NCI-H226 (cell line): ENCODE measurements at regions not wholly inside any gene's neighbourhood (a gene's known extent, or its start where the extent isn't known, plus 50 kb on each side); places are given as distances from the start of the nearest gene placed in this dataset.

Source experiments
- DNase-seq: peaks from one replicate; pipeline ENCODE4 v3.0.0-alpha.2; 2015

- DNase-seq = no peak
Observed at GRCh38 chr4:8754634-8755589, 116.7 kb downstream of the HMX1 start.

DNA sequence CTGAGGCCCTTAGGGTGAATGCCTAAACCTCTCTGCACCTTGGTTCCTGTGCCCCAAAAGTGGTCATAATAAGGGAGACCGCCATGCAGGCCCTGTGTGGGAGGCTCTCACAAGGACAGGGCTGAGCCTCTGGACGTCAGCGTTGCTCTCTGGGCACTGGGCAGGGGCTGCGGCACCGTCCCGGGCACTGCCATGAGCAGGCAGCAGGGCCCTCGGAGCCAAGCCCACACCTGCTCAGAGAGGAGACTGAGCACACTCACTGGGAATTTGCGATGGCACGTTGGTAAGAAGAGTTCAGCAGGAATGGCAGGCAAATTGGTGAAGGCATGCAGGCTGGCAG lies 123.4 kb downstream of the HMX1 start:
- no peak for DNase-seq

GRCh38 chr4:8747467-8748235 lies 124.0 kb downstream of the HMX1 start:
- no peak for DNase-seq

GRCh38 chr4:8746523-8747466 lies 124.8 kb downstream of the HMX1 start:
- DNase-seq = no peak

GRCh38 chr4:8745826-8746225 lies 125.8 kb downstream of the HMX1 start:
- no peak for DNase-seq

- DNase-seq = no peak
Observed at GRCh38 chr4:8745005-8745790, 126.4 kb downstream of the HMX1 start.

DNA sequence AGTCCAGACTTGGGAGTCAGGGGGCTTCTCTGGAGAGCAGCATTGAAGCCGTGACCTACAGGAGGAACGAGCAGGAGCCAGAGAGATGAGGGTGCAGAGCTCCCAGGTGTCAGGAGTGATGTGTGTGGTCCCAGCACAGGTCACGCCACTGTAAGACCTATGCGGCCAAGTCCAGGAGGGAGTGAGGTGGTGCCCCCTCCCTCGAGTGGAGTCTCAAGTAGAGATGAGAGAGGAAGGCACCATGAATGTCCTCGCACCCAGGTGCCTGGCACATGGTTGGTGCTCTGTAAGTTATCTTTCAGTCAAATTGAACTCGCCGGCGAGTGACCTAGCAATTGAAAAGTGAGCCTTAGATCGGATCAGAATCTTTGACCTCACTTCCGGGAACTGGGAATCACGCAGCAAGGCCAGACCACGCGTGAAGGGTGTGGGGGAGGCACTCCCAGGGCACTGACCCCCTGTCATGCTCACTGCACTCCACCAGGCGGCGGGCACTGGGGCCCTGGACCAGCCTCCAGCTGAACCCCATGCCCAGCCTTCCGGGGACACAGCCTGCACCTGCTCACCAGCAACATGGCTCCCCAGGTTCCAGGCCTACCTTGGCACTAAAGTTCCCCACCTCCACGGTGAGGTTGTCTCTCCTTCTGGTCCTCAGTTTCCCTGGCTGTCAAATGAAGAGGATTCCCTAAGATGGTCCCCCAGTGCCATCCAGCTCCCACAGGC lies 127.4 kb downstream of the HMX1 start:
- DNase-seq = no peak

- DNase-seq = no peak
Observed at GRCh38 chr4:8742546-8742945, 129.1 kb downstream of the HMX1 start.

DNA sequence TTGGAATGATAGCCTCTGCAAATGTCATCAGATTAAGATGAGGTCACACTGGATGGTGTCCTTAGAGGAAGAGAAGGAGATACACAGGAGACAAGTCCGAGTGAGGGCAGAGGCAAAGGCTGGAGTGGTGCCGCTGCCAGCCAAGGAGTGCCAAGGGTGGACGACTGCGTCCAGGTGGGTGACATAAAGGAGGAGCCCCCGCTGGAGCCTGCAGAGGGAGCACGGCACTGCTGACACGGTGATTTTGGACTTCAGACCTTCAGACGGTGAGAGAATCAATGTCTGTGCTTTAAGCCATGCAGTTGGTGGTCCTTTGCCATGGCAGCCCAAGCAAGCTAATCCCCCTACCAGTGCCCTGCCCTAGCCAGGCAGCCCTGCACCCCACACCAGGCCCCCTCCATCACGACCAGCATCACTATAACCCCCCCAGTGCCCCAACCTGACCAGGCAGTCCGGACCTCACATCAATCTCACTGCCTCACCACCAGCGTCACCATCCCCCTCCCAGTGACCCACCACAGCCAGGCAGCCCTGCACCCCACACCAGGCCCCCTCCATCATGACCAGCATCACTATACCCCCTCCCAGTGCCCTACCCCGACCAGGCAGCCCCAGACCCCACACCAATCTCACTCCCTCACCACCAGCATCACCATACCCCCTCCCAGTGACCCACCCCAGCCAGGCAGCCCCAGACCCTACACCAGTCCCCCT lies 130.0 kb downstream of the HMX1 start:
- DNase-seq = no peak

- DNase-seq = no peak
Observed at GRCh38 chr4:8740666-8741395, 130.8 kb downstream of the HMX1 start.

DNA sequence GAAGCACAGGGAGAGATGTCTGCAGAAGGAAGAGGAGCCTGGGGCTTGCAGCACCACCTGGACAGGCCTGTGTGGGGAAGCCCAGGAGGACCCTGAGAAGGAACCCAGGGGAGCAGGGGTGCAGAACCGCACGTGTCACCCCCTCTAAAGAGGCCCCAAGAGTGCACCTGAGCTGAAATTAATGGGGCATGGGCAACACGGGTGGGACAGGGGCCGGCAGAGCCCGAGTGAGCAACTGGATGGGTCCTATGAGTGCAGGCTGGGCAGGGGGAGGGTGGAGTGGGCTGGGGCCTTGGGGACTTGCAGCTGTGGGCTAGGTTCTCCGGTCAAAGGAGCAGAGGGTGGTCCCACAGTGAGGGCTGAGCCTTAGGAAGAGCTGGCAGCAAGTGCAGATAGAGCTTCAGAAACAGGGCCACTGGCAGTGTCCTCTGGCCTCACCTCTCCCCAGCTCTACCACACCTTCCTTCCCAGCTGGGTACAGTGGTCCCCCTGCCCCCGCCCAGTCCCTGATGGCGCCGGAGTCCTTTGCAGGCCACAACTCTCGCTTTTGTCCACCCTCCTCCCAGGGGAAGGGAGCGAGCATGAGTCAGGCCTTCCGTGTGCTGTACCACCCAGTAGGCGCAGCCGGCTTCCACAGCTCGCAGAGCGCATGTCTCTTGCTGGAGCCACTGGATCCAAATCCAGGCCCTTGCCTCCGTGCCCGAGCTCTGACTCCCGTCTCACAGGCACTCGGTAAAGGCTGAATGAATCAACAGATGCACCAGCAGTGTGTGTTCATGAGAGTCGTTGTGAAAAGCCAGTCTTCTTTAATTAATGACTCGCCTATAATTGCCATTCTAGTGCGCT lies 131.6 kb downstream of the HMX1 start:
- DNase-seq = no peak

DNA sequence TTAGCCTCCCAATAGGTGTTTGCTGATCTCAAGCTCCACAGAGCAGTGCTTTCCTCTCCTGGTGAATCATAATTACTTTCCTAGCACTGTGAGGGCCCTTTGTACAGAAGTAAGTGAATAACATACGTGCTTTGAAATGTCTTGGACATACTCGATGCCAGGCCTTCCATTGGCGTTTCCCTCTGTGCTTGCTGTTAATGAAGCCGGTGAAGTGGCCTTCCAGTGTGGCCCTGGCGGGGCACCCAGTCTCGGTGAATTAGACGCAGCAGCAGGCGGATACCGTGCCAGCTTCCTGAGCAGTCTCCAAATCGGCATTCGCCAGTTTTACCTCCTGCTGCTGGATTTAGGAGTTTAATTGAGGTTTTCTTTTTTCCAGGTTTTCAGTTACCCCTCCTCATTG lies 132.3 kb downstream of the HMX1 start:
- no peak for DNase-seq

DNA sequence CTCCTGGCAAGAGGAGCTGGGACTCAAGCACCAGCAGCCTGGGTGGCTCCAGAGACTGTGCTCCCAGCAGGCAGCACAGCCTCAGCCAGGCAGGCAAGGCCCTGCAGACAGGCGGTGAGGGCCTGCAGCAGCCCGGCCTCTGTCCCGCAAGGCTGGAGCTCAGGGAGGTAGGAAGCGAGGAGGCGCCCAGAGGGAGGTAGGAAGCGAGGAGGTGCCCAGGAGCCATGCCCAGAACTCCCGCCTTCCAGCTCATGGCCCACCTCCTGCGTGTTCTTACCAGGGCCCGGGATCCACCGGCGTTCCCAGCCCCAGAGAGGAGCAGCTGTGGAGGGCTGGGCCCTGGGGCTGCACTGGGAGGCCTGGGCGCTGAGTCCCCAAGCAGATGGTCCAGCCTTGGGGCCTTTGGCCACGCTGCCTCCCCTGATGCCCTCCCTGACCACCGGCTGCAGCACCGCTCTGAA lies 133.1 kb downstream of the HMX1 start:
- DNase-seq = no peak

GRCh38 chr4:8737601-8738279 lies 133.9 kb downstream of the HMX1 start:
- no peak for DNase-seq

DNA sequence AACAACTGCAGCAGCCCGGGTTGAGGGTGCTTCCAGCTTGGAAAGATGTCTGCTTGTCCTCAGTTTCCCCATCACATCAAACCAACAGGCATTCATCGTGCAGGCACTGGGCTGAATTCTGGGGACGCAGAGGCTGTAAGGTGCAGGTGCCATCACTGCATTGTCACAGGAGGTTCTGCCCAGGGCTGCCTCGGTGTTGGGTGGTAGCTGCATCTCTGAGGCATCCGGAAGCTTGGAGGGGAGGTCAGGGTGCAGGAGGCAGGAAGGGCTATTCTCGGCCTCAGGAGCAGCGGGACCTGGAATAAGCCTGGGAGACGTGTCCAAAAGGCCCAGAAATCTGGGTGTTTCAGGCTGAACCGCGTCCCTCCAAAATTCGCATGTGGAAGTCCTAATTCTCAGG lies 134.6 kb downstream of the HMX1 start:
- no peak for DNase-seq

DNA sequence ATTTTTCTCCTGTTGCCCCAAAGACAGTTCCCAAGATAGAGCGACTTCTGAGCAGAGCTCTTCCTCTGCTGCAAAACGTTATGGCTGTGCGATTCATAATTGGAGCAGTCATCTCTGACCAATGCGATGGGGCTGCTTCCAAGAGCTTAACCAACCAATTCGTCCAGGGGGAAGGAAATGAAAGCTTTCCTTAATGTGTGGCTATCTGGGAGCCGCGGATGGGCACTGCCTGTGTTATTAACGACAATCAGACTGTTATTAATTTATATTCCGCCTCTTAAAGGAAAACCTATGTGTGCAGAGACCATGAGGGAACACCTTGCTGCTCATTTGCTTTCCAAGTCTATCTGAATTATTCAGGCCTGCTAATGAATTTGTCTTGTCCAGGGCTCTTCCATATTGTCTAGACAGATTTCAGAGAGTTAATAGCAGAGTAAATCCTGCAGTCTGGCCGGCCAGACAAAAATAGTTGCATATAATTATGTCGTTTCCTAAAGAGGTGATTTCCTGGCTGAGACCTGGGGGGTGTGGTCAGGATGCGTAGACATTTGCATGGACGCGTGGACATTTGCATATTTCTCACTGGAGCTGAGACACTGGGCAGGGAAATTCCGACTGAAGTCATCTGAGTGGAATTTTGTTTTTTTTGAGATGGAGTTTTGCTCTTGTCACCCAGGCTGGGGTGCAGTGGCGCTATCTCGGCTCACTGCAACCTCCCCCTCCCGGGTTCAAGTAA lies 135.4 kb downstream of the HMX1 start:
- DNase-seq = peak; percentile 35

GRCh38 chr4:8735236-8736089 lies 136.2 kb downstream of the HMX1 start:
- no peak for DNase-seq
